T-helper 1 cell treated with Interleukin-12 subunit alpha and Interleukin-12 subunit beta and Interleukin-4 antibody, amounts not matched to agents 30 ng/mL and 1 ng/mL, for 36 hours (primary cell): ENCODE measurements at regions not wholly inside any gene's neighbourhood (a gene's known extent, or its start where the extent isn't known, plus 50 kb on each side); places are given as distances from the start of the nearest gene placed in this dataset.
"Not testable (repeated sequence)": the region's sequence is repeated elsewhere in the genome, so short reads cannot be mapped to it uniquely, and the experiment has no call there.

Experiments
- intact Hi-C: fragments of 100-400 bp; cut with micrococcal nuclease; formaldehyde crosslinking; loops from one replicate; pipeline ENCODE4 v1.15.1; 2024

DNA sequence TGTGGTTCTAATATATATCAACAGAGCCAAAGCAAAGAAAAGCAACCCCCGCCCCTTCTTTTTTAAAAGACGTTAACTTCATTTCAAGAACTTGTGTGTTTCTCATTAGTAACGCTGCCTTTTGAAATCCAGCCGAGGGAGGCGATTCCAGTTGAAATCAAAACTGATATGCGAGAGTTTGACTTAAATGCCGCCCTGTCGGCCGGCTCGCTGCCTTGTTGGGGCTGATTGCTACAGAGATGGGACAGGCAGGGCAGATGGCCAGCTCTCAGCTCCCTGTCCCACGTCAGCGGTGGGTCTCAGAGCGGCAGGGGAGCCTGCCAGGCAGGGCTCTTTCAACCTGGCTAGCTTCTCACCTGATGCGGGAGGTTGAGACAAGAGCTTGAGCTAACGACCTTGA lies 51.9 kb upstream of the ALX4 start:
- intact Hi-C loops, result no loop called here

DNA sequence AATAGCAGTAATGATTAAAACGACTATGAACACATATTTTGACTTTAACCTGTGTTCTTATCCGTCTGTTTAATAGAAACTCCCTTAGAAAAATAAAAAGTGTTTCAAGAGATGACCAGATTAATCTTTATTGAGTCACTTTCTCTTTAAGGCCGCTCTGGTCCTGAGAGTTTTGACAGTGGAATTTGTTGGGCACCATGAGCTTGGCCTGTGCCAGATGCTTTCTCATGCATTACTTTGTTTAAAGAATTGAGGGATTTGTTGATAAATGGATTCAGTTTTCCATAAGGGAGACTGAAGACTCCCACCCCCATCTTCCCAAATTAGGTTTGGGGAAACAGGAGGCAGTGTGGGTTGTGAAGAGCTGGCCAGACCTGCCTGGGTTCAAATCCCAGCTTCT lies 53.2 kb upstream of the ALX4 start:
- intact Hi-C loops, result no loop called here

DNA sequence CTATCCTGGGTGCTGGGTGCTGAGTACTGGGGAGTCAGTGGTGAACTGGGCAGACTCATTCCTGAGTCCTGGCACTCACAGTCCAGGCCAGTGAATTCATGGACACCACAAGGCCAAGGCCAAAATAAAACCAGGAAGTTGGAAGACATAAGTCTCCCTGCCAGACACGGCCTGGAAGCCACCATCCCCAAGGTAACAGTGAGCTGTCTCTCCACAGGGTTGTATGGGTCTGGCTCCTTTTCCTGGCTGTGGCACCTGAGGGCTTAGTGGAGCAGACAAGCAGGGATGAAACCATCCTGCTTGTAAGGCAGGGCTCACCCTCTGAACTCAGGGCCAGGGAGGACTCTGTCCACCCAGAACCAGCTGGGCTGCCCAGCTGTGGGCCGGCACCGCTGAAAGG lies 54.7 kb upstream of the ALX4 start:
- intact Hi-C loops, result no loop called here

DNA sequence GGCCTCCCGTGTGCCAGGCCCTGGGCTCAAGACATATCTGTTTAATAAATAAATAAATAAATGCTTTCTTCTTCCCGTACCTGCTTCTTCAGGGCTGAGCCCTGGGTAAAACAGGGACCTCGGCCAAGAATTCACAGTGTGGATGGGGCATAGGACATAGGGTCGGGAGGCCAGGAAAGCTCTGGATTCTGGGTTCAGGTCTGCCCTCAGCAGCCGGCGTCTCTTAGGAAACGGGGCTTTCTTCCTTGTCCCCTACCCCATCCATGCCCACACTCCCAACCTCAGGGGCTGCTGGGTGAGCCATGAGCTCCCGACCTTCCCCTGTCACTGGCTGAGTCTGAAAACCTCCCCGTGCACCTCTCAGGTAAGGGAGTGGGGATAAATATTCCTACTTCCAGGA lies 55.7 kb upstream of the ALX4 start:
- intact Hi-C loops, result no loop called here

DNA sequence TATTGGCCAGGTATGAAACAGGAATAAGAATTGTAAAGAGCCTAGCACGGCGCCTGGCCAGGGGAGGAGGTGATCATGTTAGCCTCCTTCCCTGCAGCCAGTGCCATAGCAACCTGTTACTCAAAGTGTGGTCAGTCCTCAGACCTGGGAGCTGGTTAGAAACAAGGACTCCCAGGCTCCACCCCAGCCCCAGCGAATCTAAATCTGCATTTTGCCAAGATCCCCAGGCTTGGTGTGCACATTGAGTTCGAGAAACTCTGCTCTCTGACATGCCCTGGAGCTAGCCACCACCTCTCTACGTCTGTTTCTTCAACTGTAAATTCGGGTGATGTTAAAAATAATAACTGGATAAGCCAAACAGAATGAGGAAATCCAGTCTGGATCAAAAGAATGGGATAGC lies 56.1 kb upstream of the ALX4 start:
- intact Hi-C loops, result no loop called here

DNA sequence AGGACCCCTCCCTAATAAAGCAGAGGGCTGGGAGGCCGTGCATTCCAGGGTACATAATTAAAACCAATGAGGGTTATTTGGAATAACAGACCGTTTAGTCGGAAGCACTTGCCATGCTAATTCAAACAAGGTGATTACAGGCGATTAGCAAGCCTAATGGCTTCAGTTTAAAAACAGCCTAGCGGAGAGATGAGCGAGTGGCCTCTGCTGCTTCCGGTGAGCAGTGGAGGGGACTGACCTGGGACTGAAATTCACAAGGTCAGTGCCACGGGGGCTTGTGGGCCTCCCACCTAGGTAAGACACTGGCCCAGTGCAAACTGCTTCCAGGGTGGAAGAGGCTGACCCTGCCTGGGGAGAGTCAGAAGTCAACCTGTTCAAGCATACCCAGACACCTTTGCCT lies 56.8 kb upstream of the ALX4 start:
- intact Hi-C loops, result no loop called here

DNA sequence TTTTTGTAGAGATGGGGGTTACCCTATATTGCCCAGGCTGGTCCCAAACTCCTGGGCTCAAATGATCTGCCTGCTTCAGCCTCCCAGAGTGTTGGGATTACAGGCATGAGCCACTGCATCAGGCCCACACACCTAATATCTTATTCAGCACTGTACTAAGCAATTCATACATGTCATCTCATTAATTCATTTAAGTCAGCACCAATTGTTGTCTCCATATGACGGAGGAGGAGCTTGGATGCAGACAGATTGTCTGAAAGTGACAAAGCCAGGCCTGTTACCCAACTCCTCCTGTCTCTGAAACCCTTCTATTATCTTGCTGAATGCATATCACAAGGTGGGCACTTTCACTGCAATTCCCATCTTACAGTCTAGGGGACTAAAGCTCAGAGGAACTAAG lies 57.5 kb upstream of the ALX4 start:
- intact Hi-C loops, result no loop called here

DNA sequence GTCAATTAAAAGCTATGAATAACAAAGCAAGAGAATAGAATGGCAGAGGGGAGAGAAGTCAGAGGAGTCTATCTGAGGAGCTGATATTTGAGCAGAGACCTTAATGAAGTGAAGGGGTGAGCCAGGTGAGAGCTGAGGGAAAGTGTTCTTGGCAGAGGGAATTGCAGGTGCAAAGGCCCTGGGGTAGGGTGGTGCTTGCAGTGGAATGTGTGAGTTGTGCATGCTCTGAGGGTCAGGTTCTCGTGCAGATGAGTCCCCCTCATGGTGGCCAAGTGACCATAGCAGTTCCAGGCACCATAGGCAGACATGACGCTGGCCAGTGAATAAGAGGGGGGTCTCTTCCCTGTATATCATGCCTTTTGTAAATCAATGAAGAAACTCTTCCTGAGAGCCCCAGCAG lies 58.9 kb upstream of the ALX4 start:
- intact Hi-C loops, result no loop called here

DNA sequence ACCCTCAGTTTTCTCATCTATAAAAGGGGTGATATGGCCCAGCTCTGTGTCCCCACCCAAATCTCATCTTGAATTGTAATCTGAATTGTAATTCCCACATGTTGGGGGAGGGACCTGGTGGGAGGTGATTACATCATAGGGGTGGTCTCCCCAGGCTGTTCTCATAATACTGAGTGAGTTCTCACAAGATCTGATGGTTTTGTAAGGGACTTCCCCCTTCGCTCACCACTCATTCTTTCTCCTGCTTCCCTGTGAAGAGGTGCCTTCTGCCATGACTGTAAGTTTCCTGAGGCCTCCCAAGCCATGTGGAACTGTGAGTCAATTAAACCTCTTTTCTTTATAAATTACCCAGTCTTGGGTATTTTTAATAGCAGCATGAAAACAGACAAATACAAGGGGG lies 61.1 kb upstream of the ALX4 start:
- intact Hi-C loops, result not testable (repeated sequence)

DNA sequence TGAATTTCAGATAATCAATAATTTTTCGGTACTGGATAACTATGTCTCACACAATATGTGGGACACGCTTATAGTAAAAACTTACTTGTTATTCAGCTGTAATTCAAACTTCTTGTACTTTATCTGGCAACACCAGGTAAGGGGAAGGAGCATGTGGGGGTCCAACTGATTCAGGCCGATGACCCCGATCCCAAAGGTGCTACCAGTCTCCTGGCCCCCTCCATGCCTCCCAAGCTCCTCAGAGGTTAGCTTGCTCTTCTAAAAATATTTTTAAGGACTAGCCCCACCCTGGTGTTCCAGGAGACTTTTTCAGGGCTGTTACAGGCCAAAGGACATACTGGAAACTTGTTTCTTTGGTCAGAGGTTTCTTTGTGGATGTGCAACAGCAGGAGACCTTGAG lies 61.8 kb upstream of the ALX4 start:
- intact Hi-C loops, result no loop called here

DNA sequence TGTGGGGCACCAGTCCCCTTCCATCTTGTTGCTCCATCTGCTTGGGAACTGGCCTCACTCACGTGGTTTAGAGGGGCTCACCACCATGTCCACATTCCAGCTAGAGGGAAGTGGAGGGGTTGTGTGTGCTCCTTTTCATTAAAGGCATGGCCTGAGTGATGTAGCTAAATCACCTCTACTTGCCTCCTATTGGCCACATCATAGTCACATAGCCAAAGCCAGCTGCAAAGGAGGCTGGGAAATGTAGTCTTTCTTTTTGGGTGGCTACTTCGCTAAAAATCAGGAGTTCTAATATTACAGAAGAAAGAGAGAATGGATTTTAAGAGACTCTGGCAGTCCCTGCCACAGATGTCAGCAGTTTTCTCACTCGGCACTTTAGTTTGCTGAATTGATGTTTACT lies 63.0 kb upstream of the ALX4 start:
- intact Hi-C loops, result no loop called here

DNA sequence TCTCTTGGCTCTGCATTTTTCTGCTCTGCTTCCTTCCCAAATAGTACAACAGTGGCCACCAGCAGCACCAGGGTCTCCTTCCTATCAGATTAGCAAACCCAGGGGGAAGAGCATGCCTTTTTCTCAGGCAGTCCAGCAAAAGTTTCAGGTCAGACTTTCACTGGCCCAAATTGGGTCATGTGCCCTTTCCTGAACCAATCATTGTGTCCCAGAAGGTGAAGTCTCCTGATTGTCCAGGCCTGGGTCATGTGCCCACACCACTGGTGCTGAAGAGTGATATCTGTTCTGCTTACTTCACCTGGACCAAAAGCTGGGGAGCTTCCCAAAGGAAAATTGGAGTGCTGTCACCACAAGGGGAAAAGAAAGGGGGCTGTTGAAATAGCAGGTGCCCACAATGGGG lies 64.1 kb upstream of the ALX4 start:
- intact Hi-C loops, result no loop called here

DNA sequence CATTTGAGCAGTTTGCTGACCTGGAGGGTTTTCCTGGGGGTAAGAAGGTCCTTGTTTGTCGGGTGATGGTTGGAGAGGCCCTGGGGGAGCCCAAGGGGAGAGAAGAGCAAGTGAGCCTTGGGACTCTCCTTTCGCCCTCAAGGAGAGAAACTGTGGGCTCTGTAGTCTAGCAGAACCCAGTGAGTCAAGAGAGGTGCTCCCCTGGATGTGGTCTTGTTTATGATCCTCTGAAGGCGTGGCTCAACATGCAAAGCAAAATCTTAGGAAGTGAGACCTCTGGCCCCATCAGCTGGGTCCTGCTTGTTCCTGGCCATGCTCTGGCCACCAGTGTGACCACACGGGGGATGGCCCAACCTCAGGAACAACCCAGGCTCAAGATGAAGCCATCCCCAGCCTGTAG lies 66.5 kb upstream of the ALX4 start:
- intact Hi-C loops, result no loop called here

DNA sequence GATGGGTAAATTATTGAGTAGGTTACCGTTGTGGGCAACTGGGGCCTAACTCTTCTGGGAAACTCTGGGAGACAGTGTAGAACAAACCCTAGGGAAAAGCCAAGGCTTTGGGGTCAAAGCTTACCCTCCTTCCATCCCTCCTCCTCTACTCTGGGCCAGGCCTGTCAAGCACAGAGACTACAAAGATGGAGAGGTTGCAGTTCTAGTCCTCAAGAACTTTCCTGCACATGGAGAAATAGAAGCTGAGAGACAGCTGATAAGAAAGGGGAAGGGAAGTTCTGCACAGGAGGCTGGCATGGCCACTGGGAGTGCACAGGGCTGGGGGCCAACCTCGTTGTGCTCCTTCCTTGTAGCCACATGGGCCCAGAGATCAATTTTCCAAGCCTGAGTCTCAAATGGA lies 67.2 kb upstream of the ALX4 start:
- intact Hi-C loops, result no loop called here

DNA sequence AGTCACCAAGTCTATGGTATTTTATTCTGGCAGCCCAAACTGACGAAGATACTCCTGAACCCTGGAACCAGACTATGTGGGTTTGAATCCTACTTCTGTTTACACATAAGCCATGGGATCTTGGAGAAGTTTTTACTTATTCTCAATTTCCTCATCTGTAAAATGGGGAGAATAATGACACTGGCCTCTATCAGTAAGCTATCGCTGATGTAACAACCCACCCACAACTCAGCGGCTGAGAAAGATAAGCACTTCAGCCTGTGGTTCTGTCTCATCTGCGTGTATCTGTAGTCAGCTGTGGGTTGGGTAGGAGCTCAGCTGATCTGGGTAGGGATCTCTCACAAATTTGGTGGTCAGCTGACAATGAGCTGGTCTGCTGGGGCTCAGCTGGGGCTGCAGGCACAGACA lies 68.0 kb upstream of the ALX4 start:
- intact Hi-C loops, result no loop called here

DNA sequence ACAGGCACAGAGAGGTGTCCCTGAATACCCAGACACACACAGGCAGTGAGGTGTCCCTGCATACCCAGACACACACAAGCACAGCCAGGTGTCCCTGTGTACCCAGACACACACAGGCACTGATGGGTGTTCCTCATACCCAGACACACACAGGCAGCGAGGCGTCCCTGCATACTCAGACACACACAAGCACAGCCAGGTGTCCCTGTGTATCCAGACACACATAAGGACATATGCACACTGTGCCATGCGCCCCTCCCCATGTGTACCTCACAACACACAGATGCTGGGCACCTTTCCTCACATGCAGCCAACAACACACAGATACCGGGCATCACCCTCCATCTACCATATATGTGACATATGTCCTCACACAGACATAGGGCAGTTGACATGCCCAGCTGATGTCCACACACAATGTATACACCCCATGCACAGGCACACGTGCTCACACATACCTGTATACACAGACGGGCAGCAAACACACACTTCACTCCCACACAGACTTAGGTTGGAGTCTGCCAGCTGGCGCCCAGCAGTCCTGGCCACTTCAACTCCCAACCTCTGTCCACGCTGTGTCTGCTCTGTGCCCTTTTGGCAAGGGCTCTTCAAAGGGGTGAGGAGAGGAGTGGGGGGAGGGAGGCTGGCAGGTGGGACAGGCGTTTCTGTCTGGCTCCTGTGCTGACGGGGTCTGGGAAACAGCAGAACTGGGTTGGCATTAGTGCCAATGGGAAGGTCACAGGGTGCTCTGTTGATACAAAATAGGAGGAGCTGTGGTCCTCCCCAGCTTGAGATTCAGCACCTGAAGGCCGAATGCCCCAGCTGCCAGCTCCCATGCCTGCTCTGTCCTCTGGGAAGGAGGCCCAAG lies 69.4 kb upstream of the ALX4 start:
- intact Hi-C loops, result no loop called here

DNA sequence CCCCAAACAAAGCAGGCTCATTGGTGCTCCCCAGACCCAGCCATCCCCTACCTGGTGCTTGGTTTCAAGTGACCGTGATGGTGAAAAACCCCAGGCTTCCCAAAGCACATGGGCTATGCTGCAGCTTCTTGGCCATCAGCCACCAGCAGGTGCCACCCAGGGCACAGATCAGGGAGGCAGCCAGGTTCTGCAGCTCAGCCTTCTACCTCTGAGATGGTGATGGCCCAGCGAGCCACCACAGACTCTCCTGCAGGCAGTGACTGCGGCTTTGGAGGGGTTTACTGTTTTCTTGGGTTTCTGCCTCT lies 70.0 kb upstream of the ALX4 start:
- intact Hi-C loops, result no loop called here

DNA sequence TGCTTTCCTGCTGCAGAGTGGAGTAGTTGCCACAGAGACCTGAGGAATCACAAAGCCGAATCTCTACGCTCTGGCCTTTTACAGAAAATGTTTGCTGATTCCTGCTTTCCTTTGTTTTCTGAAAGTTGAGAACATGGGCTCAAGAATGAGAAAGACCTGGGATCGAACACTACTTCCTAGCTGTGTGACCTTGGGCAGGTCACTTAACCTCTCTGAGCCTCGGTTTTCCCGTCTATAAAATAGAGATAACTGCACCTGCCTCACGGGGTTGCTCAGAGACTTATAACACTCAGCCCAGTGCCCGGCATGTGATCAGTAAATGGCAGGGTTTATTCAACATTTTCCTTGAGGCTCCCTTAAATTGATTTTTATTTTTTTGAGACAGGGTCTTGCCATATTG lies 70.9 kb upstream of the ALX4 start:
- intact Hi-C loops, result no loop called here

DNA sequence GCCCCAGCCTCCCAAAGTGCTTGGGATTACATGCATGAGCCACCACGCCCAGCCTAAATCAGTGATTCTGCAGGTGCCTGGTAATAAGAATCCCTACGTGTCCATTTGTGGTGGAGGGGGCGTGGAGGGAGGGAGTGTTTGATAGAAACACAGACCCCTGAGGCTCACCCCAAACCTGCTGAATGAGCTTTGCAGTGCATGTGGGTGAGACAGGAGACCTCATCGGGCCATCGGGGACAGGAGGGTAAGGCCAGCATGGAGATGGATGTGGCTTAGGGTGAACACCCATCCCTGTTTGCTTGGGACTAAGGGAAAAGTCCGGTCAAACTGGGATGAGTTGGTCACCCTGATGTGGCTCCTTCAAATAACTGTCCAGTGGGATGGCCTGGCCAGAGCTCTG lies 71.3 kb upstream of the ALX4 start:
- intact Hi-C loops, result no loop called here

DNA sequence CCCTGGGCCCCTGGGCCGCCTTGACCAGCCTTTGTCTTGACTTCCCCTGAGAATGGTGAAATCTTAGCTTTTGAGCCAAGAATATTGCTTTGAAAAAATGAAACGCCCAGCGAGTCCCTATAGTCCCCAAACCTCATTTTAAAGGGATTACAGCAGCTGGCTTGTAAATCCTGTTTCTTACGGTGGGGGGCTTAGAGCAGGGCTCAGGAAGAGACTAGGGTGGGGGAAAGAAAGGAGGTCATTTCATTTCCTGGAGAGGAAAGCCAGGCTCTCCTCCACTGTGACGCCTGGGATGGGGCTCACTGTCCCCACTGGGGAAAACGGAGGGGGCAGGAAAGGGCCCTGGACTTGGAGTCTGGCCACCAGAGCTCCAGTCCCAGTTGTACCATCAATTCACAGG lies 72.2 kb upstream of the ALX4 start:
- intact Hi-C loops, result no loop called here

DNA sequence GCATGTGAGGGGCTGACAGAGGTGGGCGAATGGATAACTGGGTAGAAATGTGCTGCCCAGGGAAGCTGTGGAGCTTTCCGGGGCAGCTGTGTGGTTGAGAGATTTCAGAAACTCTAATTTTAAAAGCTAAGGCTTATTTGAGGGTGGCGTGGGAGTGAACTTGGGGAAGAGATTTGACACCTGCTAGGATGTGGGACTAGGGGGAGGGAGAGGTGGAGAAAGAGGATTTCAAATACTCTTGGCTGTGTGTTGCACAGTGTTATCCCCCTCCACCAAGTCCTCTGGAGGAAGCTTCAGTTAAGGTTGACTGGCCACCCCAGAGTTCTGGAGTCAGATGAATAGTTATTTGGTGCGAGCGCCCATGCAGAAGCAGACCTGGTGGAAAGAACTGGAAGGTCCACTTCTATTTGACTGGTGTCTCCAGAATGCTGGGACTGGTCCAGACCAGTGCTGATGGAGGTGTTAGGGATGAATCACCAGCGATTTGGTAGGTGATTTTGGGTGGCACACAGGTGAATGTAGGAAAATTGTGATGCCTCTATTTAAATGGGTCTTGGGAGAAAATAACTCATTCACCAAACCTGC lies 72.8 kb upstream of the ALX4 start:
- intact Hi-C loops, result no loop called here

DNA sequence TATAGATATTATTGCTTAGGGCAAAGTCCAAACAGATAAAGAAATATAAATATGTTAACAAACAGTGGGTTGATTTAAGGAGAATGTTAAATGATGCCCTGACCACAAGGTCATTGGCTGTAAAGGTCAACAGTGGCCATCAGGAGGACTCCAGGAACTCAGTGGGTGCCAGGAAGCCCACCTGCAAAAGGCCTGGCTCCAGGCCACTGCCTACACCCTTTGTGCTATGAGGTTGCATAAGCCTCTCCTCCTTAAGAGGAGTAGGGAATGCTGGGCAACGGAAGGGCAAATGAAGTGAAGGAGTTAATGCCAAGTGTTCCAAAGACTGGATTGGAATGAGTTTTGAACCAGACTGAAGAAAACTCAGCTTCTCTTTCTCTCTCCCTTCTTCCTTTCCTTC lies 73.3 kb upstream of the ALX4 start:
- intact Hi-C loops, result no loop called here

DNA sequence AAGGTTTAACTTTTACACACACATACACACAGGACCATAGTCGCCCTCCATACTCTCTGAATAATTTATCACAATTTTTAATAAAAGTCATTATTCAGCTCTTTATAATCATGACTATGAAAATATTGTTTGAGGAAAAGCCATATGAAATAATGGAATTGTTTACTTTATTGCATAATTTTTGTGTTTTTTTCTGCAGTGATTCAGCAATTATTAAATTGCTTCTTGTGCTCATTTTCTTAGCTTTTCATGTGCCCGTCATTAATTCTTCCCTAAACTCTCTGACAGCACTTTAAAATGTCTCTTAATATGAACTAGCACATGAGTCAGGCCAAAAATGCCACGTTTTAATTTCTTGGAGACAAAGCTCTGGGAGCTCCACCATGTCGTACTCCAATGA lies 77.5 kb upstream of the ALX4 start:
- intact Hi-C loops, result no loop called here

DNA sequence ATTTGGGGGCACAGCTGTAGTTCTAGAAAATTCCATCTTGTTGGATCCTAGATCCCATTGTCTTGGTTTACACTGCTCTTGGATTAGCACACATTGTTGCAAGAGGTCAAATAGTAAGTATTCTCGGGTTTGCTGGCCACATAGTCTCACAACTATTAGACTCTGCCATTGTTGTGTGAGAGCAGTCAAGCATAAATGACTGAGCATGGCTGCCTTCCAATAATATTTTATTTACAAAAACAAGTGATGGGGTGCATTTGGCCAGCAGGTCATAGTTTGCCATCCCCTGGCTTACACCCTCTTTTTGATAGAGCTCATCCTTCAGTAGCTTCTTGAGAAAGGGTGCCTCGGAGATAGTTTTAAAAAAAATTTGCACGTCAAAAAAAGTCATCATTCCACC lies 77.9 kb upstream of the ALX4 start:
- intact Hi-C loops, result no loop called here
